ENCODE measurements at regions not wholly inside any gene's neighbourhood (a gene's known extent, or its start where the extent isn't known, plus 50 kb on each side); places are given as distances from the start of the nearest gene placed in this dataset.

GRCh38 chr4:3829956-3830773 is 64.0 kb downstream of the ADRA2C start:
- in situ Hi-C loops (cut with HindIII; ENCODE audit: low pct_unique_long_range_greater_than_20kb, low sequenced_read_pairs): no loop called here
- no peak for DNase-seq (ENCODE audit: low read depth, low spot score)

- DNase-seq (ENCODE audit: low read depth, low spot score): no peak
- in situ Hi-C loops (cut with HindIII; ENCODE audit: low pct_unique_long_range_greater_than_20kb, low sequenced_read_pairs): no loop called here
Observed at GRCh38 chr4:3830774-3831528, 64.8 kb downstream of the ADRA2C start.

DNA sequence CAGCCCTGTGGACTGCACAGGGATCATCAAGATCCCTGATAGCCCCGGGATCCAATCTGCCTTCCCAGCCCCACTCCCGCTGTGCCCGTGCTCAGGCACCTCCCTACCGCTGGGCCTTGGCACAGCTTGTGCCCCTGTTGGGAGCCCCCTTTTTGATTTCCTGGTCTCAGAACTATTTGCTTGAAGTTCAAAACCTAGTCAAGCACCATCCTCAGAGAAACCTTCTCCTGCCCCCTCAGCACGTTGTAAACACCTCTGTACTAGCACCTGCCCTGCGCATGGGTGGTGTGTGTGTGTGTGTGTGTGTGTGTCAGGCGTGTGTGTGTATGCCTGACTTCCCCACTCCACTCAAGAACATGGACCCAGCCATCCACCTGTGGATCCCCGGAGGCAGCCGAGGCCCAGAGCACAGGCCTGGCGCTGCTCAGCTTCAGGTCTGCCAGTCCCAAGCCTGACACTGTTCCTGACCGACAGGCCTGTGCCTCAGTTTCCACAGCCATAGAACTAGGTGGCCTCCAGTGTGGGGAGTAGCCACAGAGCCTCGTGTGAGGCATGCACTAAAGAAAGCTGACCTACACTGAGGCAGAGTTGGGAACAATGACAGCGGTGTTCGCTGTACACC is 65.5 kb downstream of the ADRA2C start:
- no peak for DNase-seq (ENCODE audit: low read depth, low spot score)
- in situ Hi-C loops (cut with HindIII; ENCODE audit: low pct_unique_long_range_greater_than_20kb, low sequenced_read_pairs): no loop called here

- no peak for DNase-seq (ENCODE audit: low read depth, low spot score)
- in situ Hi-C loops (cut with HindIII; ENCODE audit: low pct_unique_long_range_greater_than_20kb, low sequenced_read_pairs): no loop called here
Observed at GRCh38 chr4:3832536-3833220, 66.5 kb downstream of the ADRA2C start.

GRCh38 chr4:3833326-3833989 is 67.3 kb downstream of the ADRA2C start:
- in situ Hi-C loops (cut with HindIII; ENCODE audit: low pct_unique_long_range_greater_than_20kb, low sequenced_read_pairs): no loop called here
- DNase-seq (ENCODE audit: low read depth, low spot score): no peak

DNA sequence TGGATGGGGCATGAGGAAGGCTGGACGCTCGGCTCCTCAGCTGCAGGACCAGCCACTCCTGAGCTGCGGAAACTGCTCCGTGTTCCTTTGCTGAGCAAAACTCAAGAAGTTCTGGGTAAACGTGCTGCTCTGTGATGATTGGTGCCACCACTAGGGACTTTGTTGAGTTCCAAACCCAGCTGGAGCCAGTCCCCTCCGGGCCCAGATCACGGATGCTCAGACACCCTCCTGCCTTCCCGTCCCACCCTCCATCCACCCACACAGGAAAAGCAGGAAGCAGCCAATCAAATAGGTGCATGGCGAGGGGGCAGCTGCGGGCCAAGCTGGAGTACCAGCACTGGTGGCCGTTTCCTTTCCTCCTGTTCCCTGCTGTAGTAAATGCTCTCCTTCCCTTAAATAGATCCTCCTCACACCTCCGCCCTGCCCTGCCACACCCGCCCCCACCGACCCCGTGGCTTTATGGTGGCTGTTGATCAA is 68.0 kb downstream of the ADRA2C start:
- in situ Hi-C loops (cut with HindIII; ENCODE audit: low pct_unique_long_range_greater_than_20kb, low sequenced_read_pairs): no loop called here

GRCh38 chr4:3834663-3835521 is 68.7 kb downstream of the ADRA2C start:
- DNase-seq (ENCODE audit: low read depth, low spot score): no peak
- in situ Hi-C loops (cut with HindIII; ENCODE audit: low pct_unique_long_range_greater_than_20kb, low sequenced_read_pairs): no loop called here

More for the DNA sequence above, 68.0 kb downstream of the ADRA2C start:
- DNase-seq (ENCODE audit: low read depth, low spot score): no peak

DNA sequence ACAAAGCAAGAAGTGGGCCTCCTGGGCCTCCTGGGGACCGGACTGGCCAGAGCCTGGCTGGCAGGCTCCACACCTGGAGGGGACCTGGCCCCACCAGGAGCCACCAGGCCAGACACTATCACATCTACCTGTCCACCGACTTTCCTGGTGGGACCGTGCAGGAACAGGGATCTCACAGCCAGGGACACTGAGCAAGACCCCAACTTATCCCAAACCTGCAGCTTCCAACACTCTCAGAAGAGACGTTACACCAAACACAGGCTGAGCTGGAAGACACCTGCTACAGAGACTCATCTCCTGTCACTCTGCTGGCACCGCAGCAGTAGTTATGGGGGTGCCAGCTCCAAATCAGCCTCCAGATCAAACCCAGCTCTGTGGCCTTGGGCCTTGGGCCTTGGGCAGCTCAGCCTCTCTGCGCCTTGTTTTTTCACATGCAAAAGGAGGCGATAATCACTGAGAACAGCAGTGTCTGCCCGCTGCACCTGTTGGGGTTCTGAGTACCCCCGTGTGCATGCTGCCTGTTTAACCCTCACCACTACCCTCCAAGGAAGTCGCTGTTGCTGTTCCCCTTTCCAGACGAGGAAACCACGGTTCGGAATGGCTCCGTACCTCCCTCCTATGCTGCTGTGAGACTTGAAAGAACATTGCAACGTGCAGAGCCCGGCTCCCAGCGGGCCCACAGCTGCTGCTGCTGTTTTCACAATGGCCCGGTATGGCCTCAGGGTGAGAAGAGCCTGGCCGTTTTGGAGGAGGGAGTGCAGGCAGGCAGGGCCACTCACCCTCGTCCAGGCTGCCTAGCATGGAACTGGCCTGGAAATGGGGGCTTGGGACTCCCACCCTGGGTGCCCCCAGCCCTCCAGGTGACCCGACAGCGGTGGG is 69.6 kb downstream of the ADRA2C start:
- in situ Hi-C loops (cut with HindIII; ENCODE audit: low pct_unique_long_range_greater_than_20kb, low sequenced_read_pairs): no loop called here

GRCh38 chr4:3836406-3836755 is 70.2 kb downstream of the ADRA2C start:
- DNase-seq (ENCODE audit: low read depth, low spot score): no peak
- in situ Hi-C loops (cut with HindIII; ENCODE audit: low pct_unique_long_range_greater_than_20kb, low sequenced_read_pairs): no loop called here

More for the DNA sequence above, 69.6 kb downstream of the ADRA2C start:
- no peak for DNase-seq (ENCODE audit: low read depth, low spot score)

GRCh38 chr4:3836756-3837601 is 70.8 kb downstream of the ADRA2C start:
- DNase-seq (ENCODE audit: low read depth, low spot score): peak; percentile 37
- in situ Hi-C loops (cut with HindIII; ENCODE audit: low pct_unique_long_range_greater_than_20kb, low sequenced_read_pairs): no loop called here

GRCh38 chr4:3838437-3839380 is 72.5 kb downstream of the ADRA2C start:
- in situ Hi-C loops (cut with HindIII; ENCODE audit: low pct_unique_long_range_greater_than_20kb, low sequenced_read_pairs): no loop called here
- no peak for DNase-seq (ENCODE audit: low read depth, low spot score)

DNA sequence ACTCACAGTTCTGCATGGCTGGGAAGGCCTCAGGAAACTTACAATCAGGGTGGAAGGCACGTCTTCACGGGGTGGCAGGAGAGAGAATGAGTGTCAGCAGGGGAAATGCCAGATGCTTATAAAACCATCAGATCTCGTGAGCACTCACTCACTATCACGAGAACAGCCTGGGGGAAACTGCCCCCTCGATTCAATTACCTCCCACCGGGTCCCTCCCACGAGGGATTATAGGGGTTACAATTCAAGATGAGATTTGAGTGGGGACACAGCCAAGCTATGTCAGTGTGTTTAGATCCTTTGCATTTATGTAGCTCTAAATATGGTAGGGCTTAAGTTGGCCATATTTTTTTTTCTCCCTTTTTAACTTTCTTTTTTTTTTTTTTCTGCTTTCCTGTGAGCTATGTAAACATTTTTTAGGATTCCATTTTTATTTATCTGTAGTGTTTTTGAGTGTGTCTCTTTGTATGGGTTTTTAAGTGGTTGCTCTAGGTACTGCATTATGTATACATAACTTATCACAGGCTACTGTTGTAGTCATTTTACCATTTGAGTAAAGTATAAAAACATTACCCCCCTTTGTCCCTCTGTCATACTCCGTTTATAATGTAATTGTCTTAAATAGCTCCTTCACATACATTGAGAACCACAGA is 79.0 kb downstream of the ADRA2C start:
- DNase-seq (ENCODE audit: low read depth, low spot score): no peak
- in situ Hi-C loops (cut with HindIII; ENCODE audit: low pct_unique_long_range_greater_than_20kb, low sequenced_read_pairs): no loop called here

GRCh38 chr4:3845744-3846429 is 79.7 kb downstream of the ADRA2C start:
- in situ Hi-C loops (cut with HindIII; ENCODE audit: low pct_unique_long_range_greater_than_20kb, low sequenced_read_pairs): no loop called here
- DNase-seq (ENCODE audit: low read depth, low spot score): no peak
